Loucy (cell line): ENCODE measurements at regions not wholly inside any gene's neighbourhood (a gene's known extent, or its start where the extent isn't known, plus 50 kb on each side); places are given as distances from the start of the nearest gene placed in this dataset.
A peak's percentile ranks its signal among the peaks of the same experiment; 100 is the strongest.

Experiments
- H2AFZ ChIP-seq: fragments of 200-600 bp; sonication (generic); 2 replicates; pipeline ENCODE4 v1.6.0; 2016; ENCODE audit warnings: antibody characterized with exemption, mild to moderate bottlenecking, low read length, moderate library complexity
- H3F3A ChIP-seq: fragments of 200-600 bp; 2 replicates; pipeline ENCODE4 v1.6.0; 2016; ENCODE audit warnings: antibody characterized with exemption, low read depth, mild to moderate bottlenecking
- H3K27me3 ChIP-seq: fragments of 200-600 bp; sonication (generic); 2 replicates; pipeline ENCODE4 v1.6.1; 2014; ENCODE audit warnings: low read length, mild to moderate bottlenecking; ENCODE audit not compliant: insufficient read depth, poor library complexity, severe bottlenecking
- H3K36me3 ChIP-seq: fragments of 200-600 bp; sonication (generic); 2 replicates; pipeline ENCODE4 v1.6.1; 2016; ENCODE audit warnings: low read length; ENCODE audit not compliant: insufficient read depth
- H3K4me1 ChIP-seq: fragments of 200-600 bp; sonication (generic); 2 replicates; pipeline ENCODE4 v1.5.1; 2014; ENCODE audit warnings: low read length, mild to moderate bottlenecking; ENCODE audit not compliant: insufficient read depth, poor library complexity, severe bottlenecking
- H3K4me2 ChIP-seq: fragments of 200-600 bp; sonication (generic); 2 replicates; pipeline ENCODE4 v1.6.0; 2014; ENCODE audit warnings: antibody characterized with exemption, low read length, low read depth, mild to moderate bottlenecking; ENCODE audit not compliant: poor library complexity, severe bottlenecking
- H3K4me3 ChIP-seq: fragments of 200-600 bp; sonication (generic); 2 replicates; pipeline ENCODE4 v1.5.1; 2014; ENCODE audit warnings: low read length, mild to moderate bottlenecking, mixed read lengths; ENCODE audit not compliant: poor library complexity, severe bottlenecking
- H3K79me2 ChIP-seq: fragments of 200-600 bp; sonication (generic); 2 replicates; pipeline ENCODE4 v1.6.1; 2014; ENCODE audit warnings: low read length; ENCODE audit not compliant: insufficient read depth
- H3K9ac ChIP-seq: fragments of 200-600 bp; sonication (generic); 2 replicates; pipeline ENCODE4 v1.6.0; 2014; ENCODE audit warnings: mild to moderate bottlenecking, low read depth, low read length, moderate library complexity; ENCODE audit not compliant: poor library complexity, severe bottlenecking
- H3K9me2 ChIP-seq: fragments of 200-600 bp; sonication (generic); replicated peaks from 2 replicates; pipeline ENCODE4 v1.6.1; 2016; ENCODE audit warnings: low read depth, low read length, mixed read lengths
- H3K9me3 ChIP-seq: fragments of 200-600 bp; sonication (generic); 2 replicates; pipeline ENCODE4 v1.6.1; 2014; ENCODE audit warnings: mild to moderate bottlenecking, antibody characterized with exemption, low read length, low read depth; ENCODE audit not compliant: insufficient read depth
- H4K20me1 ChIP-seq: fragments of 200-600 bp; sonication (generic); 2 replicates; pipeline ENCODE4 v1.6.0; 2014; ENCODE audit warnings: antibody characterized with exemption, low read length, mild to moderate bottlenecking; ENCODE audit not compliant: insufficient read depth, poor library complexity, severe bottlenecking
- CTCF ChIP-seq: fragments of 200-600 bp; sonication (generic); conservative IDR thresholded peaks from 2 replicates; pipeline ENCODE4 v1.5.1; 2014; ENCODE audit warnings: mild to moderate bottlenecking, antibody characterized with exemption, low read length
- EZH2phosphoT487 ChIP-seq: fragments of 200-600 bp; IDR thresholded peaks from 2 replicates; pipeline ENCODE4 v1.6.1; 2018; ENCODE audit warnings: antibody characterized with exemption, mild to moderate bottlenecking, moderate library complexity, borderline replicate concordance

DNA sequence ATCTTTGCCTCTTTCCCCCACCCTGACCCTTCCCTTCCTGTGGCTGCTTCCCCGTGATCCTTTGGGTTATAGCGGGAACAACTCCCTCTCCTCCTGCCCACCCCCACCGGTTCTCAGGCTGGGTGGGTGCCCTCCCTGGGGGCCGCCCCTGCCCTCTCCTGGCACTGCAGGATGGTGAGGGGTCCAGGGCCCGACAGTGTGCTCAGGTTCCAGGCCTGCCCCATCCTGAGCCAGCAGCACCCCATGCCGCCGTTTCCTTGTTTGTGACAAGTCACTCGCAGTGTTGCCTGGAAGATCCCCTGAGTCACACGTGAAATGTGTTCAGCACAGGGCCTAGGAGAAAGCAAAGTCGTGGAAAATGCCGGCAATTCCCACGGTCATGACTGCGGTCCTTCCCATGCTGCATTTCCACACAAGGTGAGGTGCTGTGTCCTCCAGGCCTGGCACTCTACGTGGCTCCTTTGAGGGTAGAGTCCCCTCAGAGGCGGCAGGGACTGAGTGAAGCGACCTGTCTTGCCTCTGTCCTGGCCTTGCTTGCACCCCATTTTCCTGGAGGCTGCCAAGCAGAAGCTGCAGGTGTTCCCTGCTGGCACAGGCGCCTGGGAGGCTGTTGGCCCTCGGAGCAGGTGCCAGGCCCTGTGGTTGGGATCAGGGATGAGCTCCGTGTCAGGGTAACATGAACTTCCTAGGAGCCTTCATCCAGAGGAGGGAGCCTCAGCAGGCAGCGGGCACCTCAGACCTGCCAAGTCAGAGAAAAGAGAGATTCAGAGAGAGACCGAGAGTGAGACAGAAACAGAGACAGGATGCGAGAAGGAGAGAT is 80.5 kb upstream of the LINC01488 start:
- TF ChIP-seq CTCF (no peak), EZH2phosphoT487 (no peak)
- no peaks in the 10 kb centered on the region for H3K36me3 ChIP-seq
- no peaks in the 10 kb centered on the region for H3F3A ChIP-seq
- H4K20me1 ChIP-seq, result no peaks in the 10 kb centered on the region
- H3K4me1 ChIP-seq, result peaks cover 32% of the 10 kb centered on the region
- H2AFZ ChIP-seq, result no peak overlapping the region
- H3K4me2 ChIP-seq, result peak overlapping the region; percentile 59
- peak overlapping the region; percentile 51 for H3K9ac ChIP-seq
- no peaks in the 10 kb centered on the region for H3K79me2 ChIP-seq
- H3K4me3 ChIP-seq, result no peak overlapping the region
- no peaks in the 10 kb centered on the region for H3K9me2 ChIP-seq
- no peaks in the 10 kb centered on the region for H3K27me3 ChIP-seq
- no peaks in the 10 kb centered on the region for H3K9me3 ChIP-seq

DNA sequence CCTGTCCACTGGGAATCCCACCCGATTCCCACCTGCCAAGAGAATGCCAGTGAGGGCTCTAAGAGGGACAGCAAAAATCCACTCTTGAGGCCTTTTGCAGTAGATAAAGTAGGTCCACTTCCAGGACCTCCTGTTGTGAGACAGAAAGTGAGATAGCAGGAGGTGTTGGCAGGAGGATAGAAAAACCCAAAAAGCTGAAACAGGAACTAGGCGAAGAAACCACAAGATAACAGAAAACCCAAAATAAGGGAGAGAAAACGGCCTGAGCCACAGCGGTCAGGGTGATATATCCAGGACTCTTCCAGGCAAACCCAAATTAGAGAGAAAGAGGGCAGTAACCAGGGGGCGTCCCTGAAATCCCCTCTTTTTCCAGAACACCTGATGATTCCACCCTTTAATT is 79.7 kb upstream of the LINC01488 start:
- H3K9ac ChIP-seq, result peak overlapping the region; percentile 51
- peak overlapping the region; percentile 59 for H3K4me2 ChIP-seq

DNA sequence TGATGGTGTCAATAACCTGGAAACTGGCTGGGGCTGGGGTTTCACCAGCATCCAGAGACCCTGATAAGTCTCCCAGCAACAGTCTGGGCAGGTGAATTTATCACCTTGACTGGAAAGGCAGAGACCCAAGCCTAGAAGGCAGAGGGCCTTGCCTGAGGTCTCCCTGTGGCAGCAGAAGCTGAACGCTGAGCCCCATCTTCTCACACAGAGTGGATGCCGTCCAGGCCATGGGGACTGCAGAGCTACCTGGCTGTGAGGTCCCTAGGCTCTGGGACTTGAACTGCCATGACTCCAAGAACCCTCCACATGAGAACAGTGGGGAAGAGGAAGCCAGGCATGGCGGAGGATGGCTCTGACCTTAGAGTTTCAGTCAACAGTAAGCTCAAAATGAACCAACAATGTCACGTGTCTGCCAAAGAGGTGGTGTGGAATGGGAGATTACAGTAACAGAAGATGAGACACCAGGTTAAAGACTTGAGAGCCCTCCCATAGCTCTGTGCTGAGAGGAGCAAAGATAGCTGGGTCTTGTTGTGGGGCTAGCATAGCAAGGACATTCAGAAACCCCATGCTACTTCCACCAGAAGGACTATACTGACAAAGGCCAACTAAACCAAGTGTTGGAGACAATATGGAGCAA is 79.1 kb upstream of the LINC01488 start:
- peaks cover 32% of the 10 kb centered on the region for H3K4me1 ChIP-seq
- TF ChIP-seq CTCF, result no peak
- no peak for TF ChIP-seq EZH2phosphoT487

More for the DNA sequence above, 79.7 kb upstream of the LINC01488 start:
- TF ChIP-seq CTCF (no peak), EZH2phosphoT487 (no peak)
- Histone ChIP-seq H3K27me3 (no peaks in the 10 kb centered on the region), H3K9me3 (no peaks in the 10 kb centered on the region), H3K9me2 (no peaks in the 10 kb centered on the region), H3K4me1 (peaks cover 32% of the 10 kb centered on the region), H2AFZ (no peak overlapping the region), H3K36me3 (no peaks in the 10 kb centered on the region), H3F3A (no peaks in the 10 kb centered on the region), H3K4me3 (peak overlapping the region; percentile 20), H4K20me1 (no peaks in the 10 kb centered on the region), H3K79me2 (no peaks in the 10 kb centered on the region)

More for the DNA sequence above, 79.1 kb upstream of the LINC01488 start:
- Histone ChIP-seq H3K9me2 (no peaks in the 10 kb centered on the region), H3K36me3 (no peaks in the 10 kb centered on the region), H3K4me3 (no peak overlapping the region), H3K27me3 (no peaks in the 10 kb centered on the region), H2AFZ (no peak overlapping the region), H3K4me2 (peak overlapping the region; percentile 59), H4K20me1 (no peaks in the 10 kb centered on the region), H3K9ac (peak overlapping the region; percentile 51), H3K79me2 (no peaks in the 10 kb centered on the region), H3F3A (no peaks in the 10 kb centered on the region), H3K9me3 (no peaks in the 10 kb centered on the region)
